ENCODE measurements at regions not wholly inside any gene's neighbourhood (a gene's known extent, or its start where the extent isn't known, plus 50 kb on each side); places are given as distances from the start of the nearest gene placed in this dataset.

DNA sequence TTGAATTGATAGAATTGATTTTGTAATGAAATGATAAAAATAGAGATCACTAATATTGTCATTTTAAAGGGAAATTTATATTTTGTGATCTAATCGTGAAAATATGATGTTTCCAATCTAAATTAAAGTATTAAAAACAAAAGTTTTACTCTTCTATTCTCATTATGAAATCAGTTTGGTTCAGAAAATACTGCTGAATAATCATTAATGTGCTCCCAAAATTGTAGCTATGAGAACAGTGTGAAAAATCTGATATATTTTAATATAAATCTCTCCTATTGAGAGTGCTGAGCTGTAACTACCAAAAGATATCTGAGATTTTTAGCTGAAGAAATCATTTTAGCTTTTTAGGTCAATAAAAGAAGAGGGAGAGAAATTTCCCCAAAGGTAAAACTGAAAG is 287.5 kb upstream of the ANO3 start:
- no peak for DNase-seq
- TF ChIP-seq POLR2A (IDR thresholded peaks at IDR 0.05; ENCODE audit: low read length) (no peak), GATA1 (IDR thresholded peaks at IDR 0.05; ENCODE audit: low read depth, low read length) (no peak)

DNA sequence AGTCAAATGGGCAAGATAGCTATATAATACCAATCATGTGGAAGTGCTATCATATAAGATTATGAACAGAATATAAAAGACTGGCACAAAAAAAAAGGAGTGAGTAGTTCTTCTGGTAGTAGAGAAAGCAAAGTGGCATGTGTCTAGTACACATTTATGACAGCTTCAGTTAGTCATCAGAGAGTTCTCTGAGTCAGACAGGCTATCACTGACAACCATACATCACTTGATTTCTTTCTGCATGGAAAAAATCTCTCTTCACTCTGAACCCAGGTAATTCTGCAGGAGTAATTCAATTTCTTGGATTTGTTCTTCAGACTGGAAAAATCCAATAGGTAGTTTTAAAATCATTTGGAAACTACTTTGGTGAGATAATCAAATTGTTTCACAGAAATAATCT is 286.8 kb upstream of the ANO3 start:
- TF ChIP-seq POLR2A (IDR thresholded peaks at IDR 0.05; ENCODE audit: low read length) = no peak

DNA sequence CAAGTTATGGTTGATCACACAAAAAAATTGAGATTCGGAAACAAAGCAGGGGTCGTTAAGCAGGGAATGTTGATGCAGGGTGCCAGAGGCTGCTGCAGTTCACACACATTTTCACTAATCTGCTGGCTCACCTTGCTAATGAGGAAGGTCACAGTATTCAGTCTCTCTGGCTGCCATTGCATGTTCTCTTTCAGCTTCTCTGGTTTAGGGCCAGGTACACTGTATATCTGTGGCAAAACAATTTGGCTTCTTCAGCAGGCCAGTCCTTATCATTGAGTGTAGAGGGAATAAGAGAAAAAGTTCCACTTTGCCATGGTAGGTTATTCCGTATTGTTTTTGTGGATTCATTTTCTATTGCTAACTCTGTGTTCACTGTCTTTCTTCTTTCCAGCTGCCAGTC is 283.7 kb upstream of the ANO3 start:
- TF ChIP-seq GATA1 (IDR thresholded peaks at IDR 0.05; ENCODE audit: low read depth, low read length) (no peak), POLR2A (IDR thresholded peaks at IDR 0.05; ENCODE audit: low read length) (no peak)
- DNase-seq = no peak

More for the DNA sequence above, 286.8 kb upstream of the ANO3 start:
- DNase-seq = no peak

DNA sequence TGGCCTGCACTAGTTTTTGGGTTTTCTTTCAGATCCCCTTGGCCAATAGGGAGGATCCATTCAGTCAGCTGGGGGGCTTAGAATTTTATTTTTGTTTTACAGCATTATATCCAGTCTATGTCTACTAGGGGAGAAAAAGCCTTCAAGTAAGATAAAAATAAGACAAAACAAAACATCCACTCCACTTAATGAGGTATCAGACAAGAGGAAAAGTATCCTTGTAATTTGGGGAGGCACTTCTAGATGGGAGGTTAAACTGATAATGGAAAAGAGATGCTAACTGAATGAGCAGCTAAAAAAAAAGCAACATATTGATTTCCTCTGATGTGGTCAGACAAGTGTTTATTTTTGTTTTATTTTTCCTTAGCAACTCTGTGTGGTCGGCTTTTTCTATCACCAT is 278.0 kb upstream of the ANO3 start:
- TF ChIP-seq GATA1 (IDR thresholded peaks at IDR 0.05; ENCODE audit: low read depth, low read length) (no peak), POLR2A (IDR thresholded peaks at IDR 0.05; ENCODE audit: low read length) (no peak)
- no peak for DNase-seq

DNA sequence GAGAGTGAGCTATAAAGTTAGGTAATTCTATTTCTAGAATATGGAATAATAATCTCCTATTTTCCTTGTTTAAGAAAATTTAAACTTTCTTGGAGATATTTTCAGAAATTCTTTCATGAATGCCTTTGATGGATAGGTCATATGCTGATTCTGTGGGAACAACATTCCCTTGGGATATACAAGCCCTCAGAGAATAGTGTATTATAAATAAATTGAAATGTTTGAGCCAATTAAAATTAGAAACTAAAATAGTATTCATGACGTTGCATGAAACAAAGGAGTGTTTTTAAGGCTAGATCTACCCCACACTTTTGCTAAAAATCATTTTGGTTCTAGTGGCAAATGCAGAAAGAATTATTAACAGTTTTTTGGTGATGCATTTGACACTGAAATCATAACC is 269.3 kb upstream of the ANO3 start:
- TF ChIP-seq GATA1 (IDR thresholded peaks at IDR 0.05; ENCODE audit: low read depth, low read length) (no peak), POLR2A (IDR thresholded peaks at IDR 0.05; ENCODE audit: low read length) (no peak)
- DNase-seq = no peak

DNA sequence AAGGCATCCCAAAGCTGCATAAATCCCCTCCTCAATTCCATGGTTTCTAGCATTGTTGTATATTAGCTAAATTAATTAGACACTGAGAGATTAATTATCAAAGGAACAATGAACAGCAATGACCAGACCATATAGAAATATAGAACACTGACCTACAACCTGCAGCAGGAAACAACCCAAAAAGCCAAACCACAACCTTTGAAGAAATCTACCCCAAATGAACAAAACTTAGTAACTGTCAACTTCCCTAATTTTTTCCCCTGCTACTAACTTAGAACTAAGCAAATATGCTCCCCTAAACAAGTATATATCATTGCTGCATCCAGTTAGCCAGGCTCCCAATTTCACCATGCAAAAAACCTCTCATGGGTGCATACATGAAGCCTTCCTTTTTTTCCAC is 268.0 kb upstream of the ANO3 start:
- no peak for TF ChIP-seq GATA1 (IDR thresholded peaks at IDR 0.05; ENCODE audit: low read depth, low read length)
- no peak for TF ChIP-seq POLR2A (IDR thresholded peaks at IDR 0.05; ENCODE audit: low read length)
- DNase-seq = no peak

DNA sequence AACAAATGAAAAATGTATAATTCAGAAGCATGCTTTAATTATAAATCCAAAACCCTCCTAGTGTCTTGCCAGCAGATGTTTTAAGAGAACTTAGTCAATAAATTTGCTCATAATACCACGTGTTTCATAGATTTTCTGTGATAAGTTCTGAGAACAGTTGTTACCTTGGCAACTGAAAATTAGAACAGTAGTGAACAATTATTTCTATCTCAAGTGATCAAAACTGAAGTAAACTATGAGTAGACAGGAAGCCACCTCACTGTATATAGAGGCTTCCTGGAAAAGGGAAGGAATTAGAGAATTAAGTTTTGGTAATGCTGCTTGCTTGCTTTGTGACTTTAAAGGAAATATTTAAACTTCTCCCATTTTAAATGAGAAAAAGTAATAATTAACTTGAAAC is 266.0 kb upstream of the ANO3 start:
- no peak for DNase-seq
- TF ChIP-seq POLR2A (IDR thresholded peaks at IDR 0.05; ENCODE audit: low read length) (no peak), GATA1 (IDR thresholded peaks at IDR 0.05; ENCODE audit: low read depth, low read length) (no peak)

DNA sequence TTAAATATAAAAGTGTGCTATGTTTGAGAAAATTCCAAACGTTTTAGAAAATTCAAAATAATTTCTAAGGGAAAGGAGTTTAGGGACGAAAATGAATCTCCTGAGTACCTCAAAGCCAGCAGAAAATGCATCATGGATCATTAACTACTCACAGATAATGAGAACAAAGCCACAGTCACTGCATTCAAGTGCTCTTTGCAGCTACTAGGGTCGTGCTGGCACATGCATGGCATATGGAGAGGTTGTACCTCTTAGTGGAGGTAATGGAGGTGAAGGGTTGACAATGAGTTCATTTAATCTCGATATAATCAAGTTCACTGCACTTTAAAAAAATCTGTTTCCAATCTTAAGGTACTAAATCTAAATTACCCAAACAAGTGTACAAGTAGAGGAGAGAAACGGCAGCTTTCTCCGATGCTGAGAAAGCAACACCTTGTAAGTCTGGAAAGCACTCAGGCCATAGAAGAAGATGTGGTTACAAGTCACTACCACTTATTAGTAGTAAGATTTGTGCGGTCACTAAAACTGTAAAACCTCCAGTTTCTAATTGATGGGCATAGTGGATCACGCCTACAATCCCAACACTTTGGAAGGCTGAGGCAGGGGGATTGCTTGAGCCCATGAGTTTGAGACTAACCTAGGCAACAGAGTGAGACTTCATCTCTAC is 261.1 kb upstream of the ANO3 start:
- no peak for DNase-seq
- TF ChIP-seq GATA1 (IDR thresholded peaks at IDR 0.05; ENCODE audit: low read depth, low read length) (no peak), POLR2A (IDR thresholded peaks at IDR 0.05; ENCODE audit: low read length) (no peak)

DNA sequence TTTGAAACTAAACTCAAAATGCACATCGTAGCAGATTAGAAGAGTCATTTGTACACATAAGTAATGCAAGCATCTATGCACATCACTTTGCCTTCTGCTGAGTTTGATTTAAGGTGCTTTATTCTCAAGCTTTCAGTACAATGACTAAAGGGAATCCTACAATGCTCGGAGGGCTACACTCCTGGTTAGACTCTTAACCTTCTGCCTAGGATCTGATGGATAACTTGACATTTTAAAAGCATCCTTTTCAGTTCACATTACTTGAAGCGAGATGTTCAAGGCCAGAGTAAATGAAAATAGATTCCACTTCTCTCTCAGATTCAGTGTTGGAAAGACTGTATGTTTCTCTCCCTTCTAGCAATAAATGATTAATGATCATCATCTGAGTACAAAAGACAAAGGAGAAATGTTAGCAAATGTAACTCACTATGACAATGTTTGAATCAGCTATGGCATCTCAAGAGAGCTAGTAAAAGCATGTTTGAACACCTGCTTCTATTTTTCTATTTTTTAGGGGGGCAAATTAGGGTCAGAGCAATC is 259.2 kb upstream of the ANO3 start:
- no peak for DNase-seq
- TF ChIP-seq GATA1 (IDR thresholded peaks at IDR 0.05; ENCODE audit: low read depth, low read length) (no peak), POLR2A (IDR thresholded peaks at IDR 0.05; ENCODE audit: low read length) (no peak)

DNA sequence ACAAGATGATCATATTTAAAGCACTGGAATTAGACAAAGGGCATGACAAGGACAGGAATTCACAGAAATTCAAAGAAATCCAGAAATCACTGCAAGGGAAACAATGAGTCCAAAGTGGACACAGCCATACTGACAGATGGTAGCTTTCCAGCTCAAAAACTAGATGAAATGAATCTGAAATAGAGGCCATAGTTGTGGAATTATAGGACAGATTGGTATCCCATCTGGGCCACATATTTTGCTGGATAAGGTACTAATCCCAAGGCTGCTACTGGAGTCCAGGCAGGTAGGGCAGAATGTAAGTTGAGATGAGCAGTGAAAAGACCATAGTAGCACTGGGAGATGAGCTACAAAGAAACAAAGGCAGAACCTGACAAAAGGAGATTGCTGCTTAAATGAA is 258.3 kb upstream of the ANO3 start:
- no peak for DNase-seq
- no peak for TF ChIP-seq GATA1 (IDR thresholded peaks at IDR 0.05; ENCODE audit: low read depth, low read length)
- TF ChIP-seq POLR2A (IDR thresholded peaks at IDR 0.05; ENCODE audit: low read length) = no peak

DNA sequence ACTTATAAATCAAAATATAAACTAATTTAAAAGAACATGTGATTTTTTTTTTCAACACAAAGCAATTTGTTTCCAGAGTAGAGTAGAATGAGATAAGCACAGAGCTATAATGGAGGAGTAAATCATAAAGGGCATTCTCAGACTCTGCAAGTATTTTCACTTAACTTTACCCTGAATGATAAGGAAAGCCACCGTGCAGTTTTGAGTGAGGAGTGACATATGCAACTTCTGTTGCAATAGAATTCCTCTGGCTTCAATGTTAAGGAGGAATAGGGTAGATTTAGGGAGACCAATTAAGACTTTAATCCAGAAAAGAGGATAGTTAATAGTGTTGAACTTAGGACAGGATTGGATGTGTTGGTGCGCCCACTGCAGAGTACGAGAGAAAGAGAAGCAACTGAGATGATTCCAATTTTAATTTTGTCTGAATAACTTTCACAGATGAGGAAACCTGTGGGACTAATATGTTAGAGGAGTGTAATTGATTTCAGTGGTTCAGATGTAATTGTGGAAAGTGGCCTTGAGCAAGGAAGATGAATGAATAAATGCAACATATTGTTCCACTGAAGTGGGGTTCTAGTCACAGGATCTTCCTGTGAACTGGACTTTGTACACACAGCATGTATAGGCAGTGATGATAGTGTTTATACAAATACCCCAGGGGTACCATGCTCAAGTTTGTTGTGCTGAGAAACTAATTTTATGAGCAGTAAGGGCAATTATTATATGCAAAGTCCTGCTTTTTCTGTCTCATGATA is 255.5 kb upstream of the ANO3 start:
- TF ChIP-seq POLR2A (IDR thresholded peaks at IDR 0.05; ENCODE audit: low read length) = no peak
- no peak for TF ChIP-seq GATA1 (IDR thresholded peaks at IDR 0.05; ENCODE audit: low read depth, low read length)
- no peak for DNase-seq

DNA sequence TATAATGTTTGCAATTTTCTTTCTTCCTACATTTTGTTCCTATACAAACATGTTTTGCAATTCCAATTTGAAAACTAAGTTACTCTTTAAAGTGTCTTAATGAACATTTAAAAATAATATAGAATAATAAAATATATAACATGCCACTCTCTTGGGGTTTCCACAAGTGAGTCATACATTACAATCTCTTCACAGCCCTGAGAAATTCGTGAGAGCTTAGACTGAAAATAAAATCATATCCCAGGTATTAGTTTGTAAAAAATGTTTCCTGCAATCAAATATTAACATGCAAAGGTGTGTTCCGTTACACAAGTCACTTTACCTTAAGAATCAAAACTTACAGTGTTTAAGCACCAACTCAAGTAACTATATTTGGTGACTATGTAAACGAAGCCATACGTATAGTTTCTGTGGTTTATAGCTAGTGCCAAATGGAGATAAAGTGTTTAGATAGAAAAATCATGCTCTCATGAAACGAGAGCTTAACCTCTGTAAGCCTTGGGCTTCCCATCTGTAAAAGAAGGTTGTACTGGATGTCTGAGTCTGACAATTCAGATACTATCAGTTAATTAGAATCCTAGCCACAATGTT is 253.6 kb upstream of the ANO3 start:
- TF ChIP-seq GATA1 (IDR thresholded peaks at IDR 0.05; ENCODE audit: low read depth, low read length) (no peak), POLR2A (IDR thresholded peaks at IDR 0.05; ENCODE audit: low read length) (no peak)
- no peak for DNase-seq

DNA sequence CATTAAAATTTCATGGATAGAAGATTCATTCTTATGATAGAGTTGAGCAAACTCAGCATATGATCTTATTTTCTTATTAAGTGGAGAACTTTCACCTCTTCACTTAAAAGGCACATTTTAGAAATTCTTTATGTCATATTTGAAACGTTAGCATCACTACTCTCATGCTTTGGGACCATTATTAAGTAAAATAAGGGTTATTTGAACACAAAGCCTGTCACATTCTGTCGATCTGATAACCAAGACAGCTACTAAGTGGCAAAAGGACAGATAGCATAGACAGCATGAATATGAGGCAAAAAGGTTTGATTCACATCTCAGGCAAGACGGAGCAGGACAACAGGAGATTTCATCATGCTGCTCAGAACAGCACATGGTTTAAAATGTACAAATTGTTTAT is 247.6 kb upstream of the ANO3 start:
- TF ChIP-seq POLR2A (IDR thresholded peaks at IDR 0.05; ENCODE audit: low read length) (no peak), GATA1 (IDR thresholded peaks at IDR 0.05; ENCODE audit: low read depth, low read length) (no peak)
- no peak for DNase-seq

DNA sequence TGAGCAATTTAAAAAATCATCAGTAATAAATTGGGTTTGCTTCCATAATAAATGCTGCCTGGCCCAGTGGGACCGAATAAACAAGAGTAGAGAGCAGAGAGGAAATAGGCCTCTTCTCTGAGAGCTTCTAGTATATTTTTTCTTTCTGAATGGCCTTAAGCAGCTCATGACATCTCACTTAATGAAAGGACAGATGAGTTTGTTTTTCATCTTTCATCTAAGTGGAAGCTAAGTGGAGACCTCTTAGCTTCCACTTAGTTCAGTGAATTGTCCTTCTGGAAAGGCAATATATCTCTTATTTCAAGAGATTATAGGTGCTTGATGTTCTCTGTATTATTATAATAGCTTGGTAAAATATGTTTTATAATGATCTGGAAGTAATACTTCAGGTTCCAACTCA is 245.9 kb upstream of the ANO3 start:
- no peak for DNase-seq
- TF ChIP-seq GATA1 (IDR thresholded peaks at IDR 0.05; ENCODE audit: low read depth, low read length) = no peak
- no peak for TF ChIP-seq POLR2A (IDR thresholded peaks at IDR 0.05; ENCODE audit: low read length)

Measured in erythroblast (primary cell).